GM21528 (cell line): ENCODE measurements at regions not wholly inside any gene's neighbourhood (a gene's known extent, or its start where the extent isn't known, plus 50 kb on each side); places are given as distances from the start of the nearest gene placed in this dataset.

Experiments
- ATAC-seq: cut with Tn5 transposase; IDR thresholded peaks from one replicate; pipeline ENCODE4 v1.9.1; 2021; ENCODE audit warnings: mild to moderate bottlenecking, moderate library complexity; ENCODE audit not compliant: unreplicated experiment, low FRiP score

DNA sequence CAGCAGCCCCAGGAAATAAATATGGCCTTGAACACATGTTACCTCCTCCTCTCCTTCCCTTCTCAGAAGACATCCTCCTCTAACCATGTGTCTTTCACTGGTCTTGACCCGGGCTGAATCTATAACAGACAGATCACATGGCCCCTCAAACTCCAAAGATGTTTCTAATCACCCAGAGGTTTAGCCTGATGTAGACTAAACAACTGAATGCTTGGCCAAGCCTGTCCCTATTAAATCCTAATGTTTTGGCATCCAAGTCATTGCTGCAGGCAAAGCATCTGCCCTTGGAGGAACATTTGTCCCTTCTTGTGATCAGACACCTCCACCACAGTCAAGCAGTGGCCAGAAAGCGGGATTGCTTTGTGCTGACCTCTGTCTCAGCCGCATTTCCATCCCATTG, 65.5 kb downstream of the ANKRD60 start:
- no peak for ATAC-seq

DNA sequence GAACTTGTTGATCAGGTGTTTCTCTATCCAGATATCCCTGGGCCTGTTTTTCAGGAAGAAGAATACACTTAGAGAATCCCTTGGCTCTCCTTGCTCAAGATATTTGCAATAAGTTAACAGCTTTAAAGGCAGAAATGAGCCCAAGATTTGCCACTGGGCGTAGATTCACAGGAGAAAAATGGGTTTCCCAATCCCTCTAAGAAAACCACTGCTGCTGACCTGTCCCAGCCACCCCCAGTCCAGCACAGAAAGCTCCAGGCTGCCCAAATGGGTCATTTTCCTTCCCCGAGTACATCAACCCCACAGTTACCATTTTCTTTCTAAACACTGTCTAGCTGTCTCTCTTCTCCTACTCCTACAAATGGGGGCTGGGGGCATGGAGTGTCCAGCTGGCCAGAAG, 67.3 kb downstream of the ANKRD60 start:
- ATAC-seq: no peak

DNA sequence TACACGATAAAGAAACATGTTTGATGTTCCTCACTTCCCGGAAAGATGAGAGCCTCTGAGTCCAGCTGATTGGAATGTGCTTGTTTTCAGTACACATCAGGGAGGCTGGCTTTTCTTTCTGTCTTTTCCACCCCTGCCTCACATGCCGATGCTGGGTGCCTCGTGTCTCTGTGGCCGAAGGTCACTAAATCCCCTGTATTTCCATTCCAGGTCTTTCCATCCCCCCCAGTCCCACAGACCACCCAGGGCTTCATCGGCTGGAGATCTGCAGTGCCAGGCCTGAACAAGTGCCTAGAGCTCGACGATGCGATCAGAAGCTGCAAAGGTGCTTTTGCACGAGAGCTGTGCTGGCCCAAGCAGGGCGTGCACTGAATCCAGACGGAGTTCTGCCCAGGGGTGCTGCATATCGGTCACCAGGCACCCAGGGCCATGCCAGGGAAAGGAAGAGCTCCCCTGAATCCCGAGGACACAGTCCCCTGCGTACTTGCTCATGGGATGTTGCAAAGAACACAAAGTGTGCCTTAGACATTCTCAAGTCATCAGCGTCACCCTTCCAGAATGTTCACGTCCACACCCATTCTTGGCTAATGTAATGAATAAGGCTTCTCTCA, 67.9 kb downstream of the ANKRD60 start:
- no peak for ATAC-seq

DNA sequence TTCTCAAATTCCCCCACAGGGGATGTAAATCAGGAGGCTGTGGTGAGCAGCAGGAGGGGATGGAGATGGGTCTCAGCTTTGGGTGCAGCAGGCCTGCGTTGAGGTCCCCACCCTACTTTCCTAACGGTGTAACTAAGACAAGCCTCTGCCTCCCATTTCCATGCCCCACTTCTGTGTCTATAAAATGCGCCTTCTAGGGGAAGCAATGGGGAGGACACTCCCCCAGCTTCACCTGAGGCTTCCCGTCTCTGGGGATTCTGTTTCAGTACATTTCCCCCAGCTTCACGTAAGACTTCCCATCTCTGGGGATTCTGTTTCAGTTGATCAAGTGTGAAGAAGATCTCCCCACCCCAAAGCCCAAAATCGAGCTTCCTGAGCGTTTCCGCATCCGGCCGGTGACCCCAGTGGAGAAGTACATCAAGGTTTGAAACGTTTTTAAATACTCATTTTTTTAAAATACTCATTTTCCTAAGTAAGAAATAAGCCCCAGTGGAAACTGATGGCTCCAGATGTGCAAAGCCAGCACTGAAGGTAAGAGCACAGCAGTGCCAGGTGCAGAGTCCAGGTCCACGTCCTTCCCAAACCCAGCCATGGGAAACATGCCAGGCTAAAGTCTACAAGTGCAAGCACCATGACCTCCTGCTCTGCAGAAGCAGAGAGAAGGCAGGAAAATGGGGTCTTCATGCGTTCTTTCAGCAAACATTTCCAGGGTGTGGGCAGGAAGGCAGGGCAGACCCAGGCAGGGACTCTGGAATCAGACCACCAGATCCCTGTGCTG, 73.1 kb downstream of the ANKRD60 start:
- no peak for ATAC-seq

DNA sequence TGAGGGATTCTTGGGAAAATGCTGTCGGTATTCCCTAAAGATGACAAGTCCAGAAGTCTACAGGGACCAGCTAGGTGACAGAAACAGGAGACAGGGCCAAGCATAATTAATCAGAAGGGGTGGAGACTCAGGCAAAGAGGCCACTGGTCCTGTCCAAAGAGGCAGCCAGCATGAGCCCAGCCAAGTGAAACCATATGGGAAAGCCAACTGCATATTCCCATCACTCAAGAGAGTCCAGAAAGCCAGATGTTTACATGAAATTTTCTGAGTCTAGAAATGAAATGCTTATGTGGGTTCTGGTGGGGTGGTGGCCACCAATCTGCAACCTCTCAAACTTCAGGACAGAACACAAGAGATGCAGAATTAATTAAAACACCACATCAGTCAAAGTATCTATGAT, 74.3 kb downstream of the ANKRD60 start:
- ATAC-seq: no peak

DNA sequence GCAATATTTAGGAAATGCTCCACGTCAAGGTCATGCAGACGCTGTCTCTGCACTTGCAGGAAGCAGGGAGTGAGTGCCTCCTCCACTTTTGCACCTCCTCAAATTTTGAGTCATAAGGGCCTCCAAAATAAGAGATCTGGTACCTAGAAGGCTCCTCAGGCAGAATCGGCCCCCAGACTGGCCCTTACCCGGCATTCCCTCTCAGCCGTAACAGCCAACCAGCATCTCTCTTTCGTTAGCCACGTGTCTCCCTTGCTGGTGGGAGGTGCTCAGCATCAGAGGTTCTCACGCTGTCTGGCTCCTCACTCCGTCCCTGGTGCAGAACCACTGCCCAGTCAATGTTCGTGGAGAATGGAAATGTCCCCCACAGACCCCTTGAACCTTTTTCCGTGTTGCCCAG, 75.3 kb downstream of the ANKRD60 start:
- ATAC-seq: no peak

DNA sequence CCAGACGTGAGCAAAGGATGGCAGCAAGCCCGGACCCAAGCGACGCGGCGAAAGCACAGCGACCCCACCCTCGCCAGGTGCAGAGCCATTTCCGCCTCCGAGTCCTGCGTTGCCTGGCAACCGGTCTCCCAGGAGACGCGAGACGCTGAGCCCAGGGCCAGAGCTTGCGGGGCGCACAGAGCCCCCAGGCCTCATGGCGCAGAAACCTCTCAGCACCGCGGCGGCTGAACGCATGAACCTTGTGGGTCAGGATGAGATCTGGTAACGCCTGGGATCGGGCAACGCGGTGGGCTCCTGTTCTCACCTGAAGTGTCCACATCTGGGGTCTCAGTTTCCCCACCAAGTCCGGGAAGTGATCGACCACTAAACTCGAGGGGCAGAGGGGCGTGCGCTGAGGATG, 77.7 kb downstream of the ANKRD60 start:
- no peak for ATAC-seq

DNA sequence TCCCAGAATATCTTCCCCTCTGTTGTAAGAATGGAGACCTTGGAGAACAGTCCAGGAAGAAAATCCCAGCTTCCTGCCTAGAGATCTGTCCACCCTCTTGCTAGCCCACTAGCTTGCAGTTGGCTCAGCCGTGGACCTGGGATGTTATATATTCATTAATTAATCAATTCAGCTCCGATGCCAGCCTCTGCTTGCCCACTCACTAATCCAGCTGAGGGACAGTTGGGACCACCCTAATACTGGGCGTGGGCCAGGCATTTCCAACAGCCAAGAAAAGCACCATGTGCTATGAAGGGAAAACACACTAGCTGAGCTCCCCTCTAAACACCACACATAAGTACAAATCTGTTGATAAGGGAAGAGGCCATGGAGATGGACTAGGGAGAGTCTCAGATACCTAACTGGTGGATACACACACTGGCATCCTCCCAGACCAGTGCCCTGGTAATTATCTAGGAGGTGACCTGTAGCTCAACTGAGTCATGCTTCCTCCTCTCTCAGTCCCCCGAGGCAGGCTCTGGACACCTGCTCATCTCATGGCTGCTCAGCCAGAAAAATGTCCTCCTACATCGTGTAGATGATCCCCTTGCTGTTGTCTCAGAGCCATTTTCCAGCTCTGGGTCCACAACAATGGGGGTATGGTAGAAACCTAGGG, 78.9 kb downstream of the ANKRD60 start:
- no peak for ATAC-seq

DNA sequence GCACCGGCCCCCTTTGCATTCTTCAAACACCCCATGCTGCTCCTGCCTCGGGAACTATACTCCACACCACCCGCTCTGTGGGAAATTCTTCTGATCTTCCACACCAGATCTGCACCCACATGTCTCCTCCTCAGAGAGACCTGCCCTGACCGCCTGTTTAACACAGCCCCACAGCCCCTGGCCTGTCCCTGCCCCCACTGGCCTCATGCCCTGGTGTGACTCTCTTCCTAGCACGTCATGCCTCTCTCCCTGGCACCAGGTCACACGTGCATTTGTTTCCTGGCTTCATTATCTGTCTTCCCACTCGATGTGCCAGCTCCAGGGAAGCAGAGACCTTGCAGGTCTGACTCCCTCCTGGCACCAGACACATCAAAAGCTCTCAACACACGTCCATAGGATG, 79.6 kb downstream of the ANKRD60 start:
- no peak for ATAC-seq

DNA sequence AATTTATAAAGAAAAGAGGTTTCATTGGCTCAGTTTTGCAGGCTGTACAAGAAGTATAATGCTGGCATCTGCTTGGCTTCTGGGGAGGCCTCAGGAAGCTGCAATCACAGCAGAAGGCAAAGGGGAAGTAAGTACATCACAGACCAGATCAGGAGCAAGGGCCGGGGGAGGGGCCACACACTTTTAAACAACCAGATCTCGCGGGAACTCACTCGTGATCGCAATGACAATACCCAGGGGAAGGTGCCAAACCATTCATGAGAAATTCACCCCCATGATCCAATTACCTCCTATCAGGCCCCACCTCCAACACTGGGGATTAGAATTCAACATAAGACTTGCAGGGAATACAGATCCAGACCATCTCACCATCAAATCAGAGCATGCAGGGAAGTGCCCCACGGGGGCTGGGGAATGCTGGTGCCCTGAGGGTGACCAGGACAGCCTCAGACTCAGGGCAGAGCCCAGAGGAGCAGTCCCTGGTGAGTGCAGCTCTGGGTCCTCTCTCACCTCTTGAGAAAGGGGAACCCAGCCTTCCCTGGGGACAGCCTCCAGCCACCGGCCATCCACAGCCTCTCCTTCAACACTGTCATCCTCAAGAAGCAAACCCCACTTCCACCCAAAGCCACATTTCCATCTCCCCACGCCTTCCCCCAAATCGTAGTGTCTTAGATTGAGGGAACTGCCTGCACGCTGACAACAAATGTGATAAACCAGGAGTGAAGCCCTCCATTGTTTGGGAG, 80.7 kb downstream of the ANKRD60 start:
- ATAC-seq: no peak

DNA sequence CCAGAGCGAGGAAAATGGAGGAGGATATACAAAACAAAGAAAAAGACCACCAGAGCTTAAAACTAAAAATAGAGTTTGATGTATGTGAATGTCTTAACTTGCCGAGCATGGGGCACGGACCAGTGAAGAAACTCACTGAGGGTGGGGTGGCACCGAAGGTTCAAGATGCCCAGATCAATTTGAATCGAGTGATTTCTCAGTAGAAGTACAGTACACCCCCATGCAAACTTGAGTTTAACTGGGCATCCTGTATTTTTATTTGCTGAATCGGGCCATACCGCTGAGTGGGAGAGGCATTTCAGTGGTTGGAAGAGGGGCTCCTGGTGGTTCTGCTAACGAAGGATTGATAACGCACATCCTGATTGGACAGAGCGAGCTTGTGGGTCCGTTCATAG, 81.7 kb downstream of the ANKRD60 start:
- no peak for ATAC-seq

DNA sequence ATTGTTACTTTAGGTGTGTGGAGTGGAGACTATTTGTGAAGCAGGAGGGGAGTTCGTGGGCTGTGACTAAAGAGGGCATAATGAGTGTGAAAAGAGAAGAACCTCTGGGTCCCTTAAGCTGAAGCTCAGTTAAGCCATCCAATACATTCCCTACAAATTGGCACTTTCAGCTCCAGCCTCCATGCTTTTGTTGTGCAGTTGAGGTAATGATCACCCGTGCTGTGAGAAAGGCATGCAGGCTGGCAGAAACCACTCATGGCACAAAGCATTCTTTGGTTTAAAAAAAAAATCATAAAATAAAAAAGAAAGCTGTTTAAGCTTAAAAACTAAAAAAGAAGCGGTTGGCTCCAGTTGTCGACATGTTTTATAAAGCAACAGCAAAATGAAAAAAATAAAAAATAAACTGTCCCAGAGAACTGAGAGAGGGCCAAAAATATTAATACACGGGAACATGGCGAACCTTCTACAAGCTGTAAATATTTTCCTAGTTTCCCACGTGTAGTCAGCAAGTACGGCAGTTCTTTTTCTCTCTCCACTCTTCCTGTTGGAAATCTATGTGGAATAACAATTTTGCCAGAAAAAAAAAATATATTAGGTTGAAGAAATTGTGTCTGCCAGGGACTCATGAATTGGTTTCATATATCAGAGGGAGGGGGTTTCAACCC, 82.2 kb downstream of the ANKRD60 start:
- ATAC-seq: no peak

DNA sequence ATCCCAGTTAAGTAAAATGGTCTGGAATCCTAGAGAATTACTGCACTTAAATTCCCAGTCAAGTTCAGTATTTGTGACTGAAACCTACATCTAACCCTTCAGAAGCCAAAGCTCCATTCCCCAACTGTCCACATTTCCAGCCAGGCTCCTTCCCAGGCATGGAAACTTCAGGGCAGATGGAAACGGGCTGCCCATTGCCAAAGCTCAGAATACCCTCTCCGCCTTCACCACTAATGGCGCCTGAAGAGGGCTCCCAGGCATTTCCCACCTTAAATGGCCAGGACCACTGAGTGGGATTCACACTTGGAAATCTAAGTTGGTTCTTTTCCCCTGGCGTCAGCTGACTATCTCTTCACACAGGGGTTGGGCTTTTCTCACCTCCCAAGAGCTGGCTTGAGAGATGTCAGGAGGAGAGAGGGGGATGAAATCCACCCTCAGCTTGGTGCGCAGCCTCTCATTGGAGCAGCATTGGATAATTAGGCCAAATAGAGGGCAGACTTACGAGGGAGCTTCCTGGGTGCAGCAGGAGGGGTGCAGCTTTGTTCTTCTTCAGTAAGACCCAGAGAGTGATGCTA, 82.9 kb downstream of the ANKRD60 start:
- ATAC-seq: no peak

DNA sequence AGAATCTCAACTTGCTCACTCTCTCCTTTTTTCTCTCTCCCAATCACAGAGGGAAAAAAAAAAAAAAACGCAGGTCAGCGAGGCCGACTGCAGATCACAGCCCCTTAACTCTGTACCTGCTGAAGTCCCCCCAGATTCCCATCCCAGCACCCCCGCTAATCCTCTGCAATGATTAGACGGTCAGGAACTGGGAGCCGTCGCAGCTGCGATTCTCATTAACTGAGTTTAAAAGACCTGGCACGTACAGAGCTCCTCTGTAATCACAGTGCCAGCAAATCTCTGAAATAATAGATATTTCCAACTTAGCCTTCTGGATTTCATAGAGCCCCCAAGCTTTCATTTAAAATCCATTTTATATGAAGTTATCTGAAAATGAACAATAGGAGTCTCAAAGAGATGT, 84.4 kb downstream of the ANKRD60 start:
- no peak for ATAC-seq

DNA sequence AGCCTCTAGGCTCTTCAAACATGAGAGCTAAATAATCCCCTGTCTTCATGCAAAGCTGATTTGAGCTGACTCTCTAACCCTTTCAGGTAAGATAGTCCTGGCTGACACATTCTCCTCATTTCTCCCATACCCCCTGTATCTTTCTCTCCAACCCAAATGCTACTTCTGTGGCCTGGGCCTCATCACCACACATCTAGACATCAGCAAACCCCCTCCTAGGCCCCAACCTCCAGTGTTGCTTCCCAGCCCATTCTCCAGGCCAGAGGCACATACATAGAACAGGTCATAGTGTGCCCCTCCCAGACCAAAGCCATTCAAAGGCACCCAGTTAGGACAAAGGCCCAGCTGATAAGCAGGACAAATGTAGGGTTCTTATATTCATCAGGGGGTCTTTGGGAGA, 84.9 kb downstream of the ANKRD60 start:
- ATAC-seq: no peak

DNA sequence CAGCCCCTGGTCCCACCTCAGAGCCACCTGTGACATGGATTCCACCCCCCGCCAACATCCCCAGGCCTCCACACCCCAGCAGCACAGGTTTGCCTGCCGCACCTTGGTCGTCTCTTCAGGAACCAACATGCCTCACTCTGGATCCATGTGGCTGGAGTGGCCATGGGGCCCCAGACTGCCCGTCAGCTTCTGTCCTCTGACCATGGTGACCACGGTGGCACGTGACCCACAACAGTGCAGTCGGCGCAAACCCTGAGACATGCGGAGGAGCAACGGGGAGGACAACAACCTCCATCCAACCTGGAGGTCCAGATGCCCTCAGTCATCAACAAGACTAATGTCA, 85.6 kb downstream of the ANKRD60 start:
- ATAC-seq: no peak

DNA sequence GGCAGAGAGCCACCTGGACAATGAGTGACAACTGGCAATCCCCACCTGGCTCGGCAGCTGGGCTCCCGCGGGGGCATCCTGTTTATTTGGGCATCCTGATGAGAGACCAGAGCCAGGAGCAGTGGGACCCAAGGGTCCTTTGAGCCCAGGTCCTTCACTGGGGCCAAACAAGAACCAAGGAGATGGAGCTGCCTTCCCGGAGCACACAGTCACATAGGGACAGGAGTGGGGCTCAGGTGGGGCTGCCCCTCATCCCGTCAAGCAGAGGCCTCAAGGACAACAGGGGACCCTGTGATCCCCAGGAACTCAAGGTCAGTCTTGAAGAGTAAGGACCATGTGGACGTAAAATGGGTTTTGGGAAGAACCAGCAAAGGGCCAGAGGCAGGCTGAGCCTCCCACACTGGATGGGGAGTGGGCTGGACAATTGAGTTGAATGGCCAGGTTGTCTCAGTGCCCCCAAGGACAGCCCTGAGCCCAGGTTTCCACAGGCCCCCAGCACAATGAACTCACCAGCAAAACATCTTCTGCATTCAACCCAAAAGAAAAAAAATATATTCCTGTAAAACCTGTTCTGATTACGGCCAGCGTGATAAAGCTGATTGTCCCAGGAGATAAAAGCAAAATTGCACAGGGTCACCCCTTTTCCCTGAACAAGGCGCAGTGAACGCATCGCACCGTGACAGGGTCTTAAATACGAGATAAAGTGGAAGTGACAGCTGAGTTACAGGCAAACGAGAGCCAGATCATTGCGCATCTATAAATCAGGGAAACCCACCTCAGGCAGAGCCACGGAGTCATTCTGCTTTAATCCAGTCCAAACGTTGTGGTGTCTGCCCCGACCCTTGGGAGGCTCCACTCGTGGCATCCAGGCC, 86.2 kb downstream of the ANKRD60 start:
- ATAC-seq: no peak

DNA sequence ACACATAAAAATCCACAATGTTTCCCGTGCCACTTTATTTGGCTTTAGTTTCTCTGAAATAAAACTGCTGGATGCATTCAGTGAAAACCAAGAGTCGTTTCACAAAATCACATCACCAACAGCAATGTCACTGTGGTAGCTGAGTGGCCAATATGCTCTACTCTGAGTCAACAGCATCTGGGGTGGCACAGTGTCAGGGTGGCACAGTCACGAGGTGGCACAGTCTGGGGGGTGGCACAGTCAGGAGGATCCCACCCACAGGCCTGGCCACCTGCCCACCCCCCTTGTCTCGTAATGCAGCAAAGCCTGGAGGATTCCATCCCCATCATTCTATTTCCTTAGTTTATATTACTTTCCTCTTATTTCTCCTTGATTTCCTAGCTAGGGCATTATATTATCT, 87.0 kb downstream of the ANKRD60 start:
- no peak for ATAC-seq

DNA sequence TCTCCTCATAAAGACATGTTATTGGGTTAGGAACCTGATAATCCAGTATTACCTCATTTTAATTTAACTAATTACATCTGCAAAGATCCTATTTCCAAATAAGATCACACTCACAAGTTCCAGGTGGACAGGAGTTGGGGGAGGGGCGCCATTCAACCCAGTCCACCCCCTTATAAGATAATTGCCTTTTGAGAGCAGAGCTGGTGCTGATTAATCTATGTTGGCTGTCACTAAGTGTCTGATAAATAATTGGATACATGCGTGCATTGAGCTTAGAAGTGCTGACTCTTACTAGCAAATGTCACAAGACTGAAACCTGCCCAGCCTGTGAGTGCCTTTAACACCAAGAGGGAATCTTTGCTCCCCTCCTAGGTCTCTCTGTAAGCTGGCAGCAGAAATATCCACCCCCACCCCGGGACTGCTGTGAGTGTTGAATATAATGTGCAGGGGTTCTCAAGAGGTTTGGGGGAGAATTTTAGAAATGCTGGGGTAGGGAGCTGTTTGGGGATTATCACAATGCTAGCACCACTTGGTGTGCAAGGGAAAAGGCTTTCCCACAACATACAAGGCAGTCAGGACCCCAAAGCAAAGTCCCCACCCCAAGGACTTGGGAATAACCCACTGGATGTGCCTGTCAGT, 87.5 kb downstream of the ANKRD60 start:
- ATAC-seq: no peak
